ENCODE measurements at regions not wholly inside any gene's neighbourhood (a gene's known extent, or its start where the extent isn't known, plus 50 kb on each side); places are given as distances from the start of the nearest gene placed in this dataset.
"Not testable (repeated sequence)": the region's sequence is repeated elsewhere in the genome, so short reads cannot be mapped to it uniquely, and the experiment has no call there.

- Histone ChIP-seq H3K27me3 (ENCODE audit: insufficient read depth in 3 of 3, low read length in 2 of 3) (no peaks in the 10 kb centered on the region), H3K27ac (no peak overlapping the region), H3K4me1 (no peaks in the 10 kb centered on the region), H3K36me3 (ENCODE audit: insufficient read depth in 1 of 2, low read depth in 1 of 2) (no peaks in the 10 kb centered on the region), H3K9me3 (no peaks in the 10 kb centered on the region), H3K4me3 (no peak overlapping the region)
- ATAC-seq = no peak
- intact Hi-C loops (cut with DNase I) = no loop called here
- DNase-seq = no peak
- 92 to 98% (median 94%) methylated on average over 2 of the region's 2 CpGs for WGBS, 3 donors
- TF ChIP-seq CTCF (IDR thresholded peaks at IDR 0.05) = no peak
Observed at GRCh38 chr16:72588551-72588950, 416.6 kb upstream of the PMFBP1 start.

DNA sequence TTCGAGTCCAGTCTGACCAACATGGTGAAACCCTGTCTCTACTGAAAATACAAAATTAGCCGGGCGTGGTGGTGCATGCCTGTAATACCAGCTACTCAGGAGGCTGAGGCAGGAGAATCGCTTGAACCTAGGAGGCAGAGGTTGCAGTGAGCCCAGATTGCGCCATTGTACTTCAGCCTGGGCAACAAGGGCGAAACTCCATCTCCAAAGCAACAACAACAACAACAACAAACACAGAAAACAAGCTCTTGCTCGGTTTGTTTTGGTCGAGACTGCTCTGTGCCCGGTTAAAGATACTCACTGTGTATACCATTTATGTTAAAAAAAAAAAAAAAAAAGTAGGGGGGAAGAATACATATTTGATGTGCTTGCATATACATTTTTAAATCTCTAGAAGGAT is 406.1 kb upstream of the PMFBP1 start:
- ATAC-seq; intact Hi-C loops (cut with DNase I): not testable (repeated sequence)
- WGBS, 3 donors = 95 to 96% (median 96%) methylated on average over 9 of the region's 9 CpGs

GRCh38 chr16:72576189-72576588 is 404.2 kb upstream of the PMFBP1 start:
- Histone ChIP-seq H3K9me3 (no peaks in the 10 kb centered on the region), H3K36me3 (ENCODE audit: insufficient read depth in 1 of 2, low read depth in 1 of 2) (no peaks in the 10 kb centered on the region), H3K4me1 (no peaks in the 10 kb centered on the region), H3K27me3 (ENCODE audit: insufficient read depth in 3 of 3, low read length in 2 of 3) (no peaks in the 10 kb centered on the region), H3K4me3 (no peak overlapping the region), H3K27ac (no peak overlapping the region)
- WGBS, 3 donors = 93 to 97% (median 96%) methylated on average over 3 of the region's 3 CpGs
- intact Hi-C loops (cut with DNase I) = no loop called here
- no peak for ATAC-seq
- DNase-seq = no peak
- no peak for TF ChIP-seq CTCF (IDR thresholded peaks at IDR 0.05)

More for the DNA sequence above, 406.1 kb upstream of the PMFBP1 start:
- not testable (repeated sequence) for H3K36me3 ChIP-seq (ENCODE audit: insufficient read depth in 1 of 2, low read depth in 1 of 2); H3K9me3 ChIP-seq; DNase-seq; H3K4me1 ChIP-seq; H3K27ac ChIP-seq; H3K27me3 ChIP-seq (ENCODE audit: insufficient read depth in 3 of 3, low read length in 2 of 3); H3K4me3 ChIP-seq

GRCh38 chr16:72569677-72570076 is 397.7 kb upstream of the PMFBP1 start:
- no peaks in the 10 kb centered on the region for H3K4me1 ChIP-seq
- H3K27me3 ChIP-seq (ENCODE audit: insufficient read depth in 3 of 3, low read length in 2 of 3) = no peaks in the 10 kb centered on the region
- H3K27ac ChIP-seq = no peak overlapping the region
- no peak for TF ChIP-seq CTCF (IDR thresholded peaks at IDR 0.05)
- no peak overlapping the region for H3K4me3 ChIP-seq
- 87 to 89% (median 88%) methylated on average over 7 of the region's 7 CpGs for WGBS, 3 donors
- intact Hi-C loops (cut with DNase I) = no loop called here
- ATAC-seq (no peak), DNase-seq (no peak)
- no peaks in the 10 kb centered on the region for H3K9me3 ChIP-seq
- H3K36me3 ChIP-seq (ENCODE audit: insufficient read depth in 1 of 2, low read depth in 1 of 2) = no peaks in the 10 kb centered on the region

GRCh38 chr16:72568502-72568901 is 396.5 kb upstream of the PMFBP1 start:
- no peak overlapping the region for H3K4me3 ChIP-seq
- TF ChIP-seq CTCF (IDR thresholded peaks at IDR 0.05) = no peak
- 0 to 90% (median 84%) methylated on average over 1 of the region's 1 CpG for WGBS, 3 donors
- H3K27ac ChIP-seq = no peak overlapping the region
- no peaks in the 10 kb centered on the region for H3K27me3 ChIP-seq (ENCODE audit: insufficient read depth in 3 of 3, low read length in 2 of 3)
- H3K36me3 ChIP-seq (ENCODE audit: insufficient read depth in 1 of 2, low read depth in 1 of 2) = no peaks in the 10 kb centered on the region
- no peak for ATAC-seq
- DNase-seq = no peak
- H3K9me3 ChIP-seq = no peaks in the 10 kb centered on the region
- H3K4me1 ChIP-seq = no peaks in the 10 kb centered on the region
- intact Hi-C loops (cut with DNase I) = no loop called here
